GM19043 (cell line): ENCODE measurements at regions not wholly inside any gene's neighbourhood (a gene's known extent, or its start where the extent isn't known, plus 50 kb on each side); places are given as distances from the start of the nearest gene placed in this dataset.
"Not testable (repeated sequence)": the region's sequence is repeated elsewhere in the genome, so short reads cannot be mapped to it uniquely, and the experiment has no call there.

Source experiments
- ATAC-seq: cut with Tn5 transposase; IDR thresholded peaks from one replicate; pipeline ENCODE4 v1.9.1; 2021; ENCODE audit warnings: low read depth; ENCODE audit not compliant: unreplicated experiment

GRCh38 chr3:35394905-35395304 is 244.4 kb upstream of the ARPP21 start:
- no peak for ATAC-seq

- no peak for ATAC-seq
These were observed 237.7 kb upstream of the ARPP21 start for GRCh38 chr3:35401671-35402070.

- ATAC-seq: no peak
These were observed 234.8 kb upstream of the ARPP21 start for GRCh38 chr3:35404571-35404970.

- ATAC-seq: no peak
These were observed 230.4 kb upstream of the ARPP21 start for GRCh38 chr3:35408882-35409281.

GRCh38 chr3:35409991-35410390 is 229.3 kb upstream of the ARPP21 start:
- ATAC-seq: no peak

GRCh38 chr3:35413483-35413882 is 225.8 kb upstream of the ARPP21 start:
- ATAC-seq: no peak

GRCh38 chr3:35417080-35417479 is 222.2 kb upstream of the ARPP21 start:
- no peak for ATAC-seq

GRCh38 chr3:35422101-35422500 is 217.2 kb upstream of the ARPP21 start:
- no peak for ATAC-seq

- no peak for ATAC-seq
These were observed 216.3 kb upstream of the ARPP21 start for GRCh38 chr3:35422836-35423601.

- no peak for ATAC-seq
These were observed 212.9 kb upstream of the ARPP21 start for GRCh38 chr3:35426366-35426958.

- ATAC-seq: no peak
These were observed 201.9 kb upstream of the ARPP21 start for GRCh38 chr3:35437381-35437780.

- ATAC-seq: no peak
These were observed 201.2 kb upstream of the ARPP21 start for GRCh38 chr3:35438101-35438500.

- no peak for ATAC-seq
These were observed 199.7 kb upstream of the ARPP21 start for GRCh38 chr3:35439663-35440062.

- no peak for ATAC-seq
These were observed 198.5 kb upstream of the ARPP21 start for GRCh38 chr3:35440826-35441225.

GRCh38 chr3:35446896-35447295 is 192.4 kb upstream of the ARPP21 start:
- ATAC-seq: no peak

GRCh38 chr3:35448121-35448520 is 191.2 kb upstream of the ARPP21 start:
- ATAC-seq: no peak

GRCh38 chr3:35448681-35449080 is 190.6 kb upstream of the ARPP21 start:
- no peak for ATAC-seq

GRCh38 chr3:35454819-35455218 is 184.5 kb upstream of the ARPP21 start:
- not testable (repeated sequence) for ATAC-seq

- no peak for ATAC-seq
These were observed 165.4 kb upstream of the ARPP21 start for GRCh38 chr3:35473956-35474355.

- not testable (repeated sequence) for ATAC-seq
These were observed 156.8 kb upstream of the ARPP21 start for GRCh38 chr3:35482566-35482965.

- no peak for ATAC-seq
These were observed 156.2 kb upstream of the ARPP21 start for GRCh38 chr3:35483131-35483530.

- no peak for ATAC-seq
These were observed 154.3 kb upstream of the ARPP21 start for GRCh38 chr3:35484929-35485530.
